OCI-LY3 (cell line): ENCODE measurements at regions not wholly inside any gene's neighbourhood (a gene's known extent, or its start where the extent isn't known, plus 50 kb on each side); places are given as distances from the start of the nearest gene placed in this dataset.

Experiments
- H2AFZ ChIP-seq: fragments of 200-600, 300-600 bp; shearing (Covaris generic); 2 replicates; pipeline ENCODE4 v1.6.0; 2014; ENCODE audit warnings: antibody characterized with exemption, low read depth, low read length
- H3K27ac ChIP-seq: fragments of 200-600, 300-600 bp; sonication (generic); 2 replicates; pipeline ENCODE4 v1.5.1; 2014; ENCODE audit warnings: mild to moderate bottlenecking, low read length, moderate library complexity, mixed read lengths
- H3K27me3 ChIP-seq: fragments of 200-600, 300-600 bp; sonication (generic); 2 replicates; pipeline ENCODE4 v1.6.1; 2014; ENCODE audit warnings: low read depth, low read length, mixed read lengths
- H3K36me3 ChIP-seq: fragments of 200-600, 300-600 bp; sonication (generic); replicated peaks from 2 replicates; pipeline ENCODE3; 2014; ENCODE audit warnings: low read depth, low read length, mixed read lengths
- H3K4me1 ChIP-seq: fragments of 300-600, 200-600 bp; sonication (generic); 2 replicates; pipeline ENCODE4 v1.6.1; 2014; ENCODE audit warnings: low read length, mixed read lengths
- H3K4me2 ChIP-seq: fragments of 200-600, 300-600 bp; sonication (generic); 2 replicates; pipeline ENCODE4 v1.6.1; 2014; ENCODE audit warnings: low read length, mixed read lengths
- H3K4me3 ChIP-seq: fragments of 300-600, 200-600 bp; sonication (generic); 2 replicates; pipeline ENCODE4 v1.5.1; 2014; ENCODE audit warnings: antibody characterized with exemption, mild to moderate bottlenecking, low read length, moderate library complexity
- H3K79me2 ChIP-seq: fragments of 300-600, 200-600 bp; shearing (Covaris generic); 2 replicates; pipeline ENCODE4 v1.6.1; 2014; ENCODE audit warnings: mild to moderate bottlenecking, low read length, mixed read lengths
- H3K9ac ChIP-seq: fragments of 300-600, 200-600 bp; shearing (Covaris generic); 2 replicates; pipeline ENCODE4 v1.6.0; 2014; ENCODE audit warnings: mild to moderate bottlenecking, low read length, moderate library complexity
- H3K9me3 ChIP-seq: fragments of 200-600, 300-600 bp; shearing (Covaris generic); 2 replicates; pipeline ENCODE4 v1.6.1; 2014; ENCODE audit warnings: low read length, mixed read lengths; ENCODE audit not compliant: insufficient read depth
- H4K20me1 ChIP-seq: fragments of 200-600, 300-600 bp; sonication (generic); 2 replicates; pipeline ENCODE4 v1.6.1; 2016; ENCODE audit warnings: low read length, mixed read lengths; ENCODE audit not compliant: insufficient read depth
- EZH2phosphoT487 ChIP-seq: fragments of 200-600 bp; shearing (Covaris generic); IDR thresholded peaks from 2 replicates; pipeline ENCODE4 v1.6.1; 2018; ENCODE audit warnings: antibody characterized with exemption, mixed run types, low read depth
- TF ChIP-seq, protein P1 (sequence below): fragments of 200-600, 300-600 bp; sonication (generic); IDR thresholded peaks from 2 replicates; pipeline ENCODE4 v1.5.1; 2014; ENCODE audit warnings: antibody characterized with exemption, low read length, low read depth

- Histone ChIP-seq H3K27me3 (no peaks in the 10 kb centered on the region), H3K9ac (no peak overlapping the region)
Measured at GRCh38 chr3:146345900-146346299, 95.0 kb upstream of the PLSCR4 start.

GRCh38 chr3:146343551-146343950 is 92.6 kb upstream of the PLSCR4 start:
- no peak overlapping the region for H3K4me2 ChIP-seq
- no peak overlapping the region for H3K27ac ChIP-seq
- no peaks in the 10 kb centered on the region for H4K20me1 ChIP-seq
- H3K9ac ChIP-seq: no peak overlapping the region
- H3K27me3 ChIP-seq: no peaks in the 10 kb centered on the region
- no peaks in the 10 kb centered on the region for H3K79me2 ChIP-seq
- no peaks in the 10 kb centered on the region for H3K9me3 ChIP-seq
- no peak overlapping the region for H2AFZ ChIP-seq
- TF ChIP-seq, protein P1, sequence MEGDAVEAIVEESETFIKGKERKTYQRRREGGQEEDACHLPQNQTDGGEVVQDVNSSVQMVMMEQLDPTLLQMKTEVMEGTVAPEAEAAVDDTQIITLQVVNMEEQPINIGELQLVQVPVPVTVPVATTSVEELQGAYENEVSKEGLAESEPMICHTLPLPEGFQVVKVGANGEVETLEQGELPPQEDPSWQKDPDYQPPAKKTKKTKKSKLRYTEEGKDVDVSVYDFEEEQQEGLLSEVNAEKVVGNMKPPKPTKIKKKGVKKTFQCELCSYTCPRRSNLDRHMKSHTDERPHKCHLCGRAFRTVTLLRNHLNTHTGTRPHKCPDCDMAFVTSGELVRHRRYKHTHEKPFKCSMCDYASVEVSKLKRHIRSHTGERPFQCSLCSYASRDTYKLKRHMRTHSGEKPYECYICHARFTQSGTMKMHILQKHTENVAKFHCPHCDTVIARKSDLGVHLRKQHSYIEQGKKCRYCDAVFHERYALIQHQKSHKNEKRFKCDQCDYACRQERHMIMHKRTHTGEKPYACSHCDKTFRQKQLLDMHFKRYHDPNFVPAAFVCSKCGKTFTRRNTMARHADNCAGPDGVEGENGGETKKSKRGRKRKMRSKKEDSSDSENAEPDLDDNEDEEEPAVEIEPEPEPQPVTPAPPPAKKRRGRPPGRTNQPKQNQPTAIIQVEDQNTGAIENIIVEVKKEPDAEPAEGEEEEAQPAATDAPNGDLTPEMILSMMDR: no peak
- H3K4me1 ChIP-seq: peaks cover 7% of the 10 kb centered on the region
- no peak overlapping the region for H3K4me3 ChIP-seq
- no peaks in the 10 kb centered on the region for H3K36me3 ChIP-seq

More at GRCh38 chr3:146345900-146346299, 95.0 kb upstream of the PLSCR4 start:
- Histone ChIP-seq H3K36me3 (no peaks in the 10 kb centered on the region), H3K79me2 (no peaks in the 10 kb centered on the region), H3K4me2 (no peak overlapping the region), H3K4me3 (no peak overlapping the region), H3K27ac (no peak overlapping the region), H3K9me3 (no peaks in the 10 kb centered on the region), H4K20me1 (no peaks in the 10 kb centered on the region), H2AFZ (no peak overlapping the region), H3K4me1 (peaks cover 7% of the 10 kb centered on the region)
- TF ChIP-seq, protein P1: no peak
- no peak for TF ChIP-seq EZH2phosphoT487

- Histone ChIP-seq H3K9ac (no peak overlapping the region), H3K4me2 (no peak overlapping the region), H3K9me3 (no peaks in the 10 kb centered on the region), H3K4me3 (no peak overlapping the region), H3K36me3 (no peaks in the 10 kb centered on the region), H4K20me1 (no peaks in the 10 kb centered on the region), H3K27ac (no peak overlapping the region), H2AFZ (no peak overlapping the region), H3K4me1 (peaks cover 7% of the 10 kb centered on the region), H3K79me2 (no peaks in the 10 kb centered on the region), H3K27me3 (no peaks in the 10 kb centered on the region)
- TF ChIP-seq EZH2phosphoT487: no peak
- TF ChIP-seq, protein P1: peak; percentile 4; the same call in 1 of the 2 replicates
Measured at GRCh38 chr3:146342989-146343388, 92.1 kb upstream of the PLSCR4 start.

DNA sequence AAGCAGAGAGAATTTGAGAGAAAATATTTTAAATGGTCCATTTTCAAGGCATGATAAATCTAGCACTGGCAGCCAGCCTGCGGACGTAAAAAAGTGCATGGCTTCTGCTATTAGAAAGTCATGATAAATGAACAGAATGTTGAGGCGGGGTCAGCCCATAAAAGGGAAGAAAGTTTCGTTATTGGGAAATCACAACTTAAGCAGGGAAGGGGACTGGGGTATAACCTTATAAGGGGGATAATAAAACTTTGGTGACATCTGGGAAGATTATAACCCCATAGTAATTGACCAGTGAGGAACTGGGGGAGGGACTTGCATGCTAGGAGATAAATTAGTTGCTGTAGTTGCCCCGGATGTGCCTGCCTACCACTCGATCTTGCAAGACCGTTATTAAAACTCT is 88.4 kb upstream of the PLSCR4 start:
- Histone ChIP-seq H3K9ac (no peak overlapping the region), H3K4me1 (peaks cover 7% of the 10 kb centered on the region), H3K79me2 (no peaks in the 10 kb centered on the region), H3K36me3 (no peaks in the 10 kb centered on the region), H4K20me1 (no peaks in the 10 kb centered on the region), H3K27ac (no peak overlapping the region), H2AFZ (no peak overlapping the region), H3K4me2 (no peak overlapping the region), H3K9me3 (no peaks in the 10 kb centered on the region), H3K4me3 (no peak overlapping the region), H3K27me3 (no peaks in the 10 kb centered on the region)
- no peak for TF ChIP-seq EZH2phosphoT487
- TF ChIP-seq, protein P1: no peak
